ENCODE measurements at regions not wholly inside any gene's neighbourhood (a gene's known extent, or its start where the extent isn't known, plus 50 kb on each side); places are given as distances from the start of the nearest gene placed in this dataset.
A peak's percentile ranks its signal among the peaks of the same experiment; 100 is the strongest.

GRCh38 chr9:129507805-129508204 is 113.1 kb downstream of the C9orf50 start:
- intact Hi-C loops (cut with DNase I), result loop anchor here in 2 of 10 donors (5.0 to 10.0 kb wide), 2 partner anchors 39 to 57 kb away; no protein-coding TSS in a partner anchor
- DNase-seq, result peak in 1 of 5 donors; percentile 7

DNA sequence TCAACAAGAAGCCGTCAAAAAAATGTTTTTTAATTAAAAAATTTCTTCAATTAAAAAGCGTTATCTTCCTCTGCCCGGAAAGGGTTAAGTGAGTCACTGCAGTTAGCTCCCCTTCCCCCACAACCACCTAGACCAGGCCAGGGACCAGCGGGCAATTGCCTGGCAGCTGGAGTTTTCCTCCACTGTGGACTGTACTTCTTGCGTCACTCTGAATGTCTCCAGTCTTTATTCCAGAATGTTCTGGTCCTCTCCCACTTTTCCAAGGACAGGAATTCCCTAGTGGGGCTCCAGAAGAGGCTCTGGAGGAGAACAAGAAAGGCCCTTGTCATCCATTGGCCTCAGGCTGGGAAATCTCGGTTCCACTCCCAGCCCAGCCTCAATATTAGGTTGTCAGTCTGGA is 114.0 kb downstream of the C9orf50 start:
- H3K36me3 ChIP-seq, result peaks cover 0 to 20% (median 7%) of the 10 kb centered on the region in 9 donors
- 64 to 73% (median 69%) methylated on average over 6 of the region's 6 CpGs for WGBS, 4 donors
- DNase-seq (peak in 1 of 5 donors; percentile 33), ATAC-seq (peak in 2 of 4 donors; percentile 8 to 21)
- no peaks in the 10 kb centered on the region for H3K9me3 ChIP-seq
- intact Hi-C loops (cut with DNase I), result loop anchor here in 2 of 10 donors (5.0 to 10.0 kb wide), 2 partner anchors 40 to 58 kb away; no protein-coding TSS in a partner anchor
- H3K4me3 ChIP-seq, result no peak overlapping the region
- no peaks in the 10 kb centered on the region for H3K27me3 ChIP-seq
- H3K4me1 ChIP-seq, result peaks cover 0 to 3% (median 0%) of the 10 kb centered on the region in 12 donors
- TF ChIP-seq POLR2A (IDR thresholded peaks at IDR 0.05), result no peak
- no peak overlapping the region for H3K27ac ChIP-seq

More at GRCh38 chr9:129507805-129508204, 113.1 kb downstream of the C9orf50 start:
- H3K4me1 ChIP-seq, result peaks cover 0 to 3% (median 0%) of the 10 kb centered on the region in 12 donors
- WGBS, 4 donors, result 86 to 95% (median 93%) methylated on average over 5 of the region's 5 CpGs
- no peak overlapping the region for H3K4me3 ChIP-seq
- ATAC-seq, result no peak
- peaks cover 0 to 20% (median 7%) of the 10 kb centered on the region in 9 donors for H3K36me3 ChIP-seq
- TF ChIP-seq POLR2A (IDR thresholded peaks at IDR 0.05) (no peak), CTCF (IDR thresholded peaks at IDR 0.05) (no peak)
- no peak overlapping the region for H3K27ac ChIP-seq
- H3K9me3 ChIP-seq, result peaks cover 0 to 2% (median 0%) of the 10 kb centered on the region in 12 donors
- H3K27me3 ChIP-seq, result no peaks in the 10 kb centered on the region

DNA sequence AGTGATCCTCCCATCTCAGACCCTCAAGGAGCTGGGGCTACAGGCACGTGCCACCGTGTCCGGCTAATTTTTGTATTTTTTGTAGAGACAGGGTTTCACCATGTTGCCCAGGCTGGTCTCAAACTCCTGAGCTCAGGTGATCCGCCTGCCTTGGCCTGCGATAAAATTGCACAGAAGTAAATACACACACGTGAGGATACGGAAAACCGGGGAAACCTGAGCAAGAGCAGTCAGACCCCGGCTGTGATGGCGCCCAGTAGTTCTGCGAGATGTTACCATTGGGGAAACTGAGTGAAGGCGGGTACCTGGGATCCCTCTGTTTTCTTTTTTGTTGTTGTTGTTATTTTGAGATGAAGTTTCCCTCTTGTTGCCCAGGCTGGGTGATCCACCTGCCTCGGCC is 114.9 kb downstream of the C9orf50 start:
- no peak for DNase-seq

DNA sequence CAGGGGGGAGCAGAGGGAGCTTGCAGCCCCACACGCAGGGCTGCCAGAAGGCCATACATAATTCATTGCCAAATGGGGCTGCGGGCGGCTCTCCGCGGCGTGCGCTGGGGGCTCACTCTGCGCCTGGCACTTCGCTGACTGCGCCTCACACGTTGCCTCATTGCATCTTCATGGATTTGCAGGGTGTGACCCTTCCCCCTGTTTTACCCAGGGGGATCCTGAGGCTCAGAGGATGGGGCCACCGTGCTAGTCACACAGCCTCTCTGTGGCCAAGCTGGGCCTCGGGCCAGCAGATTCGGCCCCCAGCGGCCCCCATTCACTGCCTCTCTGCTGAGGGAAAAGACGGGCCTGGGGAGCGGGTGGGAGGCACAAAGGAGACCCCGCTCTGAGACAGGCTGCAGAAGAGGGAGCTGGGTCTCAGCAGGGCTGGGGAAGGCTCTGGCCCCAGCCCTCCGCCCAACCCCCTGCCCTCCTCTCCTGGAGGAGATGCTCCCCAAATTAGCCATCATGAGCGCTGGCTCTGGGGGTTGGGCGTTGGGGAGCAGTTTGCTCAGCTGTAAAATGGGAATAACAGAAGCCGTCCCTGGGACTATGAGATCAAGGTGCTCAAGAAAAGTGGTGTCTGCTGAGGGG is 115.5 kb downstream of the C9orf50 start:
- no peak for TF ChIP-seq CTCF (IDR thresholded peaks at IDR 0.05)
- no peak for TF ChIP-seq POLR2A (IDR thresholded peaks at IDR 0.05)
- Histone ChIP-seq H3K4me3 (no peak overlapping the region), H3K27me3 (no peaks in the 10 kb centered on the region), H3K4me1 (peaks cover 0 to 16% (median 4%) of the 10 kb centered on the region in 12 donors), H3K36me3 (peaks cover 0 to 20% (median 7%) of the 10 kb centered on the region in 9 donors), H3K27ac (no peak overlapping the region), H3K9me3 (no peaks in the 10 kb centered on the region)
- WGBS, 4 donors, result 78 to 84% (median 81%) methylated on average over 17 to 22 of the region's 22 CpGs
- ATAC-seq, result peak in 1 of 4 donors; percentile 16
- peak in 1 of 5 donors; percentile 55 for DNase-seq
- intact Hi-C loops (cut with DNase I), result loop anchor here in 2 of 10 donors (5.0 to 10.0 kb wide), 2 partner anchors 42 to 59 kb away; no protein-coding TSS in a partner anchor

More for the DNA sequence above, 114.9 kb downstream of the C9orf50 start:
- intact Hi-C loops (cut with DNase I), result loop anchor here in 2 of 10 donors (5.0 to 10.0 kb wide), 2 partner anchors 41 to 59 kb away; no protein-coding TSS in a partner anchor
- ATAC-seq, result no peak
- Histone ChIP-seq H3K27ac (no peak overlapping the region), H3K4me1 (peaks cover 0 to 10% (median 0%) of the 10 kb centered on the region in 12 donors), H3K27me3 (no peaks in the 10 kb centered on the region), H3K36me3 (peaks cover 0 to 20% (median 7%) of the 10 kb centered on the region in 9 donors), H3K9me3 (no peaks in the 10 kb centered on the region), H3K4me3 (no peak overlapping the region)
- TF ChIP-seq POLR2A (IDR thresholded peaks at IDR 0.05) (no peak), CTCF (IDR thresholded peaks at IDR 0.05) (no peak)
- 94 to 96% (median 96%) methylated on average over 13 of the region's 13 CpGs for WGBS, 4 donors

All from heart left ventricle (tissue), 16 donors.